MM.1S (cell line): ENCODE measurements at regions not wholly inside any gene's neighbourhood (a gene's known extent, or its start where the extent isn't known, plus 50 kb on each side); places are given as distances from the start of the nearest gene placed in this dataset.

ENCODE experiments used
- DNase-seq: peaks from one replicate; pipeline ENCODE4 v3.0.0-alpha.2; 2015
- H2AFZ ChIP-seq: fragments of 300-600 bp; sonication (generic); 2 replicates; pipeline ENCODE4 v1.6.0; 2016; ENCODE audit warnings: antibody characterized with exemption, low read length
- H3F3A ChIP-seq: fragments of 300-600 bp; sonication (generic); 2 replicates; pipeline ENCODE4 v1.6.1; 2016; ENCODE audit warnings: mild to moderate bottlenecking, antibody characterized with exemption, low read length, moderate library complexity, mixed read lengths; ENCODE audit not compliant: insufficient read depth
- H3K27ac ChIP-seq: fragments of 300-600 bp; sonication (generic); 2 replicates; pipeline ENCODE4 v1.5.1; 2016; ENCODE audit warnings: mild to moderate bottlenecking, low read length
- H3K27me3 ChIP-seq: fragments of 300-600 bp; sonication (generic); replicated peaks from 2 replicates; pipeline ENCODE4 v1.6.0; 2016; ENCODE audit warnings: low read length; ENCODE audit not compliant: insufficient read depth
- H3K36me3 ChIP-seq: fragments of 300-600 bp; sonication (generic); replicated peaks from 2 replicates; pipeline ENCODE4 v1.6.1; 2016; ENCODE audit warnings: mild to moderate bottlenecking, low read length, mixed read lengths; ENCODE audit not compliant: insufficient read depth
- H3K4me1 ChIP-seq: fragments of 300-600 bp; sonication (generic); 2 replicates; pipeline ENCODE4 v1.6.1; 2016; ENCODE audit warnings: low read length, mixed read lengths
- H3K4me2 ChIP-seq: fragments of 300-600 bp; sonication (generic); 2 replicates; pipeline ENCODE4 v1.6.0; 2016; ENCODE audit warnings: low read depth, low read length
- H3K4me3 ChIP-seq: fragments of 300-600 bp; sonication (generic); 2 replicates; pipeline ENCODE4 v1.5.1; 2016; ENCODE audit warnings: low read length, mixed read lengths
- H3K79me2 ChIP-seq: fragments of 300-600 bp; sonication (generic); 2 replicates; pipeline ENCODE4 v1.6.1; 2016; ENCODE audit warnings: mixed run types, low read length, mixed read lengths
- H3K9ac ChIP-seq: fragments of 300-600 bp; sonication (generic); 2 replicates; pipeline ENCODE4 v1.6.1; 2016; ENCODE audit warnings: low read length, mixed read lengths
- H3K9me2 ChIP-seq: fragments of 300-600 bp; sonication (generic); replicated peaks from 2 replicates; pipeline ENCODE4 v1.6.1; 2016; ENCODE audit warnings: mild to moderate bottlenecking, low read length, mixed read lengths; ENCODE audit not compliant: insufficient read depth
- H3K9me3 ChIP-seq: fragments of 300-600 bp; sonication (generic); replicated peaks from 2 replicates; pipeline ENCODE4 v1.6.1; 2016; ENCODE audit warnings: mild to moderate bottlenecking, low read length, mixed read lengths; ENCODE audit not compliant: insufficient read depth
- H4K20me1 ChIP-seq: fragments of 300-600 bp; sonication (generic); 2 replicates; pipeline ENCODE4 v1.6.1; 2016; ENCODE audit warnings: mild to moderate bottlenecking, low read length, moderate library complexity, mixed read lengths; ENCODE audit not compliant: insufficient read depth
- CTCF ChIP-seq: fragments of 300-600 bp; sonication (generic); IDR thresholded peaks from 2 replicates; pipeline ENCODE4 v1.5.1; 2016; ENCODE audit warnings: antibody characterized with exemption, low read length, mixed read lengths
- EZH2 ChIP-seq: fragments of 300-600 bp; sonication (generic); optimal IDR thresholded peaks from 2 replicates; pipeline ENCODE3; 2017; ENCODE audit warnings: low read depth, mild to moderate bottlenecking, antibody characterized with exemption, low read length, mixed read lengths
- EZH2phosphoT487 ChIP-seq: fragments of 300-600 bp; sonication (generic); IDR thresholded peaks from 2 replicates; pipeline ENCODE4 v1.6.1; 2018; ENCODE audit warnings: antibody characterized with exemption, low read length

DNA sequence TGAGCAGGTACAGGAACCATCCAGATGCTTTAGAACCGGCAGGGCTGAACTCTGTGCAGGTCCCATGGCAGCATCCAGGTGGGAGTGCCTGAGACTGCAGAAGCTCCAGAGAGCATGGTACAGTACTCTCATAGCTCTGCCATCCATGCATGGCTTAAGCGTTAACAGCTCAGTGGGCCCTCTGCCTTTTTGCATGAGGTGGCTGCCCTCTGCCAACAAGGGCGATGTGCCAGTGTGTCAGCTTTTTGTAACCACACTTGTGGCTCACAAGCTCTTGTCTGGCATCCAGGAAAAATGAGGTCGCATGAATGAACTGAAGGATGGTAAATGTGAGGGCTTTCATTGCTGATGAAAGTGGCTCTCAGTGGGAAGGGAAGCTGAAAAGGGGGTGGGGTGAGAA, 950.1 kb downstream of the DIPK2A start:
- H3K4me1 ChIP-seq = no peaks in the 10 kb centered on the region
- H3F3A ChIP-seq = no peaks in the 10 kb centered on the region
- no peak overlapping the region for H2AFZ ChIP-seq
- H3K27me3 ChIP-seq = no peaks in the 10 kb centered on the region
- H3K79me2 ChIP-seq = no peaks in the 10 kb centered on the region
- no peak overlapping the region for H3K4me3 ChIP-seq
- H3K27ac ChIP-seq = no peak overlapping the region
- H3K4me2 ChIP-seq = no peak overlapping the region
- no peaks in the 10 kb centered on the region; the same call in 1 of the 2 replicates for H3K9me3 ChIP-seq
- no peaks in the 10 kb centered on the region for H3K36me3 ChIP-seq
- no peak overlapping the region for H3K9ac ChIP-seq
- DNase-seq = no peak
- TF ChIP-seq CTCF = no peak
- TF ChIP-seq EZH2 = no peak
- TF ChIP-seq EZH2phosphoT487 = no peak
- no peaks in the 10 kb centered on the region for H4K20me1 ChIP-seq
- H3K9me2 ChIP-seq = no peaks in the 10 kb centered on the region

GRCh38 chr3:144923046-144923775, 951.6 kb downstream of the DIPK2A start:
- Histone ChIP-seq H3K4me1 (no peaks in the 10 kb centered on the region), H3K27ac (no peak overlapping the region; the same call in 1 of the 2 replicates), H3K9me3 (no peaks in the 10 kb centered on the region; the same call in 1 of the 2 replicates), H3K9ac (no peak overlapping the region), H3K9me2 (no peaks in the 10 kb centered on the region), H3K36me3 (no peaks in the 10 kb centered on the region), H4K20me1 (no peaks in the 10 kb centered on the region), H3K79me2 (no peaks in the 10 kb centered on the region), H2AFZ (no peak overlapping the region), H3F3A (no peaks in the 10 kb centered on the region), H3K4me3 (no peak overlapping the region), H3K4me2 (no peak overlapping the region), H3K27me3 (no peaks in the 10 kb centered on the region)
- DNase-seq = no peak
- no peak for TF ChIP-seq EZH2
- TF ChIP-seq CTCF = no peak
- no peak for TF ChIP-seq EZH2phosphoT487

DNA sequence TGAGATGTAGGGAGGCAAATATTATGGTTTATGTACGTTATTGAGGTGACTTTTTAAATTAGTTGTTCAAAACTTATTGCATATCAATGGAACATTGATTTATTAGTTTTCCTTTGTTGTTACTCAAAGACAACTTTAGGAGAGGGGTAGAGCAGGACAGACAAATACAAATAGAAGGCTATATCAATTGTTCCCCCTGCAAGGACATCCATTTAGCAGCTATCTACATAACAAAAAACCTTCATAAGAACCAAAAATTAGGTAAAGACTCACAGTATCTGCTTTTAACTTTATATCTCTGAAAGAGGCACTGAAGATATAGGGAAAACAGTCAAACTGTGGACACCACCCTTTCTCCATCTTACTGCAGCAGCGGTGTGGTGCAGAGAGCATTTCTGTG, 958.8 kb downstream of the DIPK2A start:
- Histone ChIP-seq H4K20me1 (no peaks in the 10 kb centered on the region), H3K79me2 (no peaks in the 10 kb centered on the region), H3K9me3 (no peaks in the 10 kb centered on the region), H3F3A (no peaks in the 10 kb centered on the region), H3K27ac (no peak overlapping the region), H2AFZ (no peak overlapping the region), H3K4me2 (no peak overlapping the region), H3K36me3 (no peaks in the 10 kb centered on the region), H3K4me3 (no peak overlapping the region), H3K9me2 (no peaks in the 10 kb centered on the region), H3K9ac (no peak overlapping the region), H3K4me1 (no peaks in the 10 kb centered on the region), H3K27me3 (no peaks in the 10 kb centered on the region)
- TF ChIP-seq CTCF = no peak
- no peak for TF ChIP-seq EZH2phosphoT487
- TF ChIP-seq EZH2 = no peak
- no peak for DNase-seq
